ENCODE measurements at regions not wholly inside any gene's neighbourhood (a gene's known extent, or its start where the extent isn't known, plus 50 kb on each side); places are given as distances from the start of the nearest gene placed in this dataset.

DNA sequence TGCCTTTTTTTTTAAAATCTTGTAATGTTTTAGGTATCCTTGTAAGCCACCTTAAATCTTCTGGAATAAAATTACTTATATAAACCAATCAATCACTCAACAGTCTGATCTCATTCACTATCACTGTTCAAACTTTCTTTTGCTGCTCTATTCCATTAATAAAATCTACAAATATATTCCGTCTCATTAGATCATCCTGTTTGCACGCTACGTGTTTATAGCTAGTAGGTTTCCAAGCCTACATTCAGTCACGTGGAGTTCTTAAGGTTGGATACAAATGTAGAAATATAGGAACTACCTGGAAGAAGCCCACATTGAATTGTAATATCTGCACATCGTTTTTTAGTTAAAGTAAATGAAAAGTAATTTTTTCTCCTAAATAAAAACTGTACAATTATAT is 274.8 kb upstream of the CNTN4 start:
- DNase-seq = no peak

DNA sequence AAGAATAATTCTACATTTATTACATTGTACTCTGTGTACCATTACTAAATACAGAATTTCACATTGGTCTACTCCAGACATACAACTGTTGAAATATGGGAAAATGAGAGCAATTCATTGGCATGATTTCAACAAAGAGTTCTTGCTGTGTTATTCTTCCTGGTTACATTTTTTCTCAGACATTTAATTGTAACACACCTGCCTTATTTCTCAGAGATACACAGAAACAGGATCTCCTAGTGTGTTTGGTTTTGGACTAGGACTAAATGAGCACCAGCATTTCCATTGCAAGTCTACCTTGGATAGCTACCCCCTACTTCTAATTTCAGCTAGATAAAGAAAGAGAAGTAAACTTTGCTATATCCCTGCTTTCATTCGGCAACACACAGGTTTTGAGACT is 274.3 kb upstream of the CNTN4 start:
- no peak for DNase-seq

DNA sequence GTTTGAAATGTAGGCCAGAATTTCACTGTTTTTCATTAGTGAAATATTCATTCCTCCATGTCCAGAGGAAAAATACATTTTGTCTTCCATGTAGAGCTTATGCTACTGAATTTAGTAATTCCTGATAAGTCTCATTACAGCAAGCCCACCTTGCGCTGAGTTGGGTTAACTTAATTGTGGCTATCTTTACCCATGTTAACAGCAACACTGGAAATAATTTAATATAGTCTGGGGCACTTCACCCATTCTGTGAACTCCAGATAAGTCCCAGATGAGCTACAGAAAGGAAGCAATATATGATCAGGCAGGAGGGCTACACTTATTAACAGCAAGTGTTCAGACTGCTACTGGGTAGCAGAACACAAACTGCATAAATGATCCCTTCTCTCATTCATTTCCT is 270.1 kb upstream of the CNTN4 start:
- DNase-seq = no peak

DNA sequence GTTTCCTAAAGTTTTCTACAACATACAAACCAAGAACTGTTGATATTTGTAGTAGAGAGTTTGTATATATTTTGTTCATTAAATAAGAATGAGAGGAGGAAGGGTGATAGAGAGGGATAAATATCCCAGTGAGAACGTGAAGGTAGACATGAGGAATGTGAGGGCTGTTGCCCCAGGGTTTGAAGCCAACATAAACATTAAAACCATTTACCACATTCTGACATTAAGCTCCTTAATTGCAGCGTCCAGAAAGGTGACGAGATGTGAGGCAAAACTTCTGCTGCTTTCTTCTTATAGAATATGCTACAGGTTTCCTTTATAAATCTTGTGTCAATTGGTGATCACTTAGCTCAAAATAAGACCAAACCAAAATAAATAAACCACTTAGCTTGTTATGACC is 267.8 kb upstream of the CNTN4 start:
- no peak for DNase-seq

DNA sequence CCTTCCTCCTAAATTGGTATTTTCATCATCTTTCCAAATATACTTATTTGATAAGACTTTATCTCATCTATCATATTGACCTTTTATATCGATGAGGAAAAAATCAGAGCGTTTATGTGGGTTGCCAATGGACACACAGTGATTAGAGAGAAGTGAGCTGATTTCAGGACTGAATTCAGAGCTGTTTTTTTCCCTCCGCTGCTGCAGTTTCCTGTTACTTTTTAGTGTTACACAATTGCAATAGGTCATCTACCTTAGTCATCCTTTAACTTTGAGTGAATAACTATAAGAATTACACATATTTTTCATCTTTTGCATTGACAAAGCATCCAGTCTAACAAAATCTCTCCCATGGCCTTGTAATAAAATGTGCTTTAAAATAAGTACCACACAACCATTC is 266.3 kb upstream of the CNTN4 start:
- DNase-seq = no peak

DNA sequence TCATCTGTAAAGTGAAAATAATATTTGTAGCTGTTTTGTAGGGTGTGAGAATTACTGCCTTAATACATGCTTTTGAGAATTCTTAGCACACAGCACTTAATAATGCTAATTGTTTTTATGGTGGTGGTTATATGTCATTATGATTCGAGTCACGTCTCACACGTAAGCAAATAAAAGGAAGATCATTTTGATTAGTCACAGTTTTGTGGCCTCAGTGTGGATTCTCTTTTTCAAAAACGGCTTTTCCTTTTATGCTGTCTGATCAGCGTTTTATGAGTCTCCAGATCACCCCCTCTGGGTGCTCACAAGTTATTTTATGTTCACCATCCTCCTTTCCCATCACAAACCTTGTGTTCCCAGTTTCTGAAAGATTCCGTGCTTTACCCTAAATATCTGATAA is 255.6 kb upstream of the CNTN4 start:
- DNase-seq = no peak

DNA sequence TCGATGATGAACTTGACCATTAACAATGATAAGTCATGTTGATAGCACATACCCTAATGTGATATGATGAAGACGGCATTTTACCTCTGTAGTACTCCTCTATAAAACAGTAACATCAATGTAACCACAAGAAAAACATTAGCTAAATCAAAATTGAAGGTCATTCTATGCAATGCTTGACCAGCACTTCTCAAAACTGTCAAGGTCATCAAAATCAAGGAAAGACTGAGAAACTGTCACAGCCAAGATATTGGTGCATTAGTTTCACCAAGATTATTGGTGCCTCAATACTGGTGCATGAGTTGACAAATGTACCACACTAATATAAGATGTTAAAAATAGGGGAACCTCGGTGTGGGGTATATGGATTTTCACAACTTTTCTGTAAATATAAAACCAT is 251.1 kb upstream of the CNTN4 start:
- DNase-seq = no peak

DNA sequence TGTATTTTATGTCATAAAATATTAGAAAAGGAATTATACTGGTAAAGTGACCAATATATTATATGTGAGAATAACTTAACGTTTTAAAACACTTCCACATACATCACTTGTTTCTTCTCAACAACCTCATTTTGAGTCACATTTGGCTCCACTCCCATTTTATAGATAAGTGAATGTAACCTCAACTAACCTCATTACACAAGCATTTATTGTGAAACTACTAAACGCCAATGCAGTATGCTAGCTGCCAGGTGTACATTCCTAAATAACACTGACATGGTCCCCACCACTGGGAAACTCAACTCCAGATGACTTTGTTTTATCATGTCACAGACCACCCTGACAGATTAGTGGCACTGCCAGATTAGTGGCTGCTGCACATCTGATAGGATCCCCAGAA is 249.7 kb upstream of the CNTN4 start:
- DNase-seq = no peak

DNA sequence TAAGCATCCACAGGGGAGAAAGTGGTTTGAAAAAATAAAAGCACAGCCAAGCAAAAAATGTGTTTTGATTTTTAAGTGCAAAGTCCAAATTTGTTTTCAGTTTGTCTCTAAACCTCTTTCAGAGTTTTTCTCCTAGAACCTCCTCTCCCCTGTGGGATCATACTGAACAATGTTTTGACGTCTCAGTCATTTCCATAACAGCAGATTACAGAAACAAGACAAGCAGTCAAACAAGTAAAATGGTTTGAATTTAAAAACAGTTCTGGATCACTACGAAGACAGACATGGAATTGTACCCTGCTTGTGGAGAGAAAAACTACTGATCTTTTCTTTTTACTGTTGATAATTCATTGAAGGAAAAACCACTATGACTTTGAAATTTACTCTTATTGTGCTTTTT is 245.7 kb upstream of the CNTN4 start:
- no peak for DNase-seq

DNA sequence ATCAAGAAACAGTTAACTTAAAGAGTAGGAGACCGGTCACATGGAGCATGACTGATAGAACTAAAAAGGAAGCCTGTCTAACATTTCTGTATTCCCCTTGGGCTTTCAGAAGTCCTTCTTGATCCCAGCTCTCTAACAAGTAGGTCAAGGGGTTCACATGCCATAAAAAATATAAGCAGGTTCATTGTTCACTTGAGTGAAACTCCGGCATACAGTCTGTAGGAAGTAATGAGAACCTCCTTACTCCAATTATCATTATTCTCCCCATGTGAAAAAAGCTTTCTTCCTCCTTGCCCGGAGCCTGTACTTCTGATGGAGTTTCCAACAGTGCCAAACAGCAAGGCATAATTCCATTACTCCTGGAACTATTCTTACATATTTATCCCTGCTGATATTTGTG is 242.8 kb upstream of the CNTN4 start:
- no peak for DNase-seq

DNA sequence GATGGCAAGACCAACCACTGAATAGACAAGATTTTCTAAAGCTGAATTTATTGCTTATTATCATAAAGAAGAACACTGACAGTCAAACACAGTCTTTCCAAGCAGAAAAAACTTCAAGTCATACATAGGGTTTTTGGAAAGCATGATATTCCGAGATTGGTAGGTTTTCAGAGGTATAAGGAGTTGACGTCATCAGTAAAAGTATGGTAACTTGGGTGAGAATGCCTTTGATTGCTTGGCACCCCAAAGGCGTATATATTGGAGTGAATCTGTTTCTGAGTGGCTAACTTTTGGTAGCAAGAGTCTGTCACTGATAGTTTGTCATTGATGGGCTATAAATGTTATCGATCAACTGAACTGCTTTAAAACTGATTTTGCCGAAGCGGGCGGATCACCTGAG is 227.9 kb upstream of the CNTN4 start:
- DNase-seq = no peak

DNA sequence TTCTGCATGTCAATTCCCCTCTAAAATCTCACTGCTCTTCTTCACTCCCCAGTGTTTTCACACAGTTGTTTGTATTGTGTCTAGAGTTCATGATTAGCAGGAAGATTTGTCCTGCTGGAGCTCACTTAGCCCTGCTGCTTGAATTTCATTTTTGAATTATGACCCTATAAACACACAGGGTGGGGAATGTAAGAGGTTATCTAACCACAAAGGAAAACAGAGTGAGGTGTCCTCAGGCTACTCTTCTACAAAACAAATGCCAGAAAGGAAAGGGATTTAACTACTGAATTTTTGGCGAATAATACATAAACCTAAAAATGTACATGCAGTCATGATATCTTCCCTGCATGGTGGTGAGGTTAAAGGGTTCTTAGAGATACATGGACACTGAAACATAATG is 215.1 kb upstream of the CNTN4 start:
- DNase-seq = no peak

DNA sequence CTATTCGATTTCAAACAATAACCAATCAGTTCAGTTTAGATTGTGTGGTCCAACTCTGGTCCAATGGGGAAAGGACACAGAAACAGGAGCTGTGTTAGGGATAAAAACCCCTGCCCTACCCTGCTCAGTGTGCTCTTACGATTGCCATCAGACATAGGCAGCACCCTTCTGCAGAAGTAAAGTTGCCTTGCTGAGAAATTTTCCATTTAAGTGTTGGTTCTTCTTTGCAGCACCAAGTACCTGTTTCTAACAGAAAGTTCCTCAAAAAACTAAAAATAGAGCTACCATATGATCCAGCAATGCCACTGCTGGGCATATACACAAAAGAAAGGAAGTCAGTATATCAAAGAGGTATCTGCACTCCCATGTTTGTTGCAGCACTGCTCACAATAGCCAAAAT is 206.2 kb upstream of the CNTN4 start:
- DNase-seq = no peak

DNA sequence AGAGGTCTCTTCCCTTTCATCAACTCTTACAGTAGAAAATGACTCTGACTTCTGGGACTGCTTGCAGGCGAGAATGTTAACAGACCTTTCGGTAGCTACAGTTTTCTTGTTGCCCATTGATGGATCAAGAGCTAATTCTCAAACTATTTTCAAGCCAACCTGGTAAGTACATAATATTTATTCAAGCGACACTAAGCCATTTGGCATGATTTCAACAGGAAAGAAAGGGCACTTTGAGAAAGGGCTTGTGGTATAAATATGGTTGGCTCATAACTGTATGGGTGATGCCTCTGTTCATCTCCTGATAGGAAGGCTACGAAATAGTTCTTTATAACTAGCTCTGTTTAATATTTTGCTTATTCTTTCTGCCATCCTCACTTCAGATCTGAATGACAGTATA is 196.2 kb upstream of the CNTN4 start:
- no peak for DNase-seq

DNA sequence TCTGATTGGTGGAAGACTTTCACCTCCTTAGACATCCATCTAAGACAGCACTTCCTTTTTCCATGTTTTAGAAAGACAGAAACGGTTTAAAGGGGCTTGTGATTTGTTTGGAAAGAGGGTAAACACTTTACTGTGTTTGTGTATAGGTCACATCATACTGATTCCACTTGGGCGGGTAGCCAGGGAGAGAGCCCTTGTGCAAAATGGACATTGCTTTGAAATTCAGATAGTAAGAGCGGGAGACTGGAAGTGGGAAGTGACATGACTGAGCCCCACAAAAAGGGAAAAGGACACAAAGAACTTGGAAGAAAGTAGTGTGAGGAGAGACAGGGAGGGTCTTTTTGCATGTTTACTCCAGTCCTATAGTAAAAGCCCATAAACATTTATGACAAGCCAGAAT is 195.6 kb upstream of the CNTN4 start:
- DNase-seq = no peak

DNA sequence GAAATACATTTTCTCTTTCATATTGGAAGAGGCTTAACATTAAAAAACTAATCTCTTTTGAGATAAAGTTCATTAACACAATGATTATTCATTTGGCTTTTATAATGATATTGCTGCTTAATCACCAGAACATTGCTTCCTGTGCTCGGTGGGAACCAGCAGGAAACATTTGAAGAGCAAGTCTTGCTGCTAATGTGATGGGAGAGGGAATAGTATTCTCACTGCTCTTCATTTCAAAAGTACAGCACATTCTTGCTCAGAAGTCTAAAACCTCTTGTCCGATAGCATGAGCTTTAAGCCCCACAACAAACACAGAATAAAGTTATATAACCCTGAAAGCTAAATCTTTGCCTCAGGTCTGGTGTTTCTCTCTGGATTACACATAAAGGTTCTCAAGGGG is 190.8 kb upstream of the CNTN4 start:
- DNase-seq = no peak

DNA sequence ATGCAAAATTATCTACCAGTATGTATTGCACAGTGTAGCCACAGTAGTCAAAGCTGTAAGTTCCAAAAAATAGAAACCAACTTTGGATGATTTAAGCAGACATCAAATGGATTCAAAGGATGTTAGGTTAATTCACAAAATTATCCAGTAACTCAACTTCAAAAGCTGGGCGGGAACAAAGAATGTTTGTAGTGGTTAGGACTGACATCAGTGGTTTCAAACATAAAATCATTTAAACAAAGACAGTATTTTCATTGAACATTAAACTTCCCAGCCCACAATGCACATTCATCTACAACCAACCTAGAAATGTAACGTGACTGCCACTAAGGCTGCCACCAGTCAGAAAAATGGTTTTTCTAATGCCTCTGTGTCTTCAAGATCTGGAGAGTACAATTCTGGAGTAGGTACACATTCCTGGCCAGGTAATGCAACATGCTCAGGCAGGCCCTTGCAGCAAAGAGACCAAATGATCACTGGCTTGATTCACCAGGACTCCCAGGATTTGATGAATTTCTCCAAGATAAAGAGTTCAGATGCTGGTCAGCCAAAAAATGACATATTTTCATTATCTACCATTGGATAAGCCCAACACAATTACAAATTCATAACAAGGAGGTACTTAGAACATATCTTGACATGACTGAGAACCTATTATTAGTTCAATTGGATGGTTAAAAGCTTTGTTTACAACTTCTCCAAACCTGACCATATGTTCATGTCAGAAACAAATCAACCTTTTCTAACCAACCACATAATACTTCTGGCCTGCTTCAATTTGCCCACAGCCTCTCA is 189.8 kb upstream of the CNTN4 start:
- DNase-seq = no peak

DNA sequence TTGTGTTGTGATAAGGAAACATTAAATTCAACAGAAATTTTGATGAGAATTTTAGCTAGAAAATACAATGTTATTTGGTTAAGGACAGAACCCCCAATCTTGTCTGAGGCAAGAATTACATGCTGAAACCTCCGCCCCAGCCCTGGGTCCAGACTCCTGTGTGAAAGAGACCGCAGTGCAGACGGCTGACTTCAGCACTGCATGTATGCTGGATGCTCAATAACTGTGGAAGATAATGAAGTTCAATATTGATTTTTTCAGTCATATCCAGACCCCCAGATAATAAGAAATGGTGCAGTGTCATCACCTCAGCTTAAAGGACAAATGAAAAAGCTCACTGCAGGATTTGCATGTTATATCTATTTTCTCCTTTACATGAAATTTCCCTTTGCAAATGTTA is 188.3 kb upstream of the CNTN4 start:
- DNase-seq = no peak

DNA sequence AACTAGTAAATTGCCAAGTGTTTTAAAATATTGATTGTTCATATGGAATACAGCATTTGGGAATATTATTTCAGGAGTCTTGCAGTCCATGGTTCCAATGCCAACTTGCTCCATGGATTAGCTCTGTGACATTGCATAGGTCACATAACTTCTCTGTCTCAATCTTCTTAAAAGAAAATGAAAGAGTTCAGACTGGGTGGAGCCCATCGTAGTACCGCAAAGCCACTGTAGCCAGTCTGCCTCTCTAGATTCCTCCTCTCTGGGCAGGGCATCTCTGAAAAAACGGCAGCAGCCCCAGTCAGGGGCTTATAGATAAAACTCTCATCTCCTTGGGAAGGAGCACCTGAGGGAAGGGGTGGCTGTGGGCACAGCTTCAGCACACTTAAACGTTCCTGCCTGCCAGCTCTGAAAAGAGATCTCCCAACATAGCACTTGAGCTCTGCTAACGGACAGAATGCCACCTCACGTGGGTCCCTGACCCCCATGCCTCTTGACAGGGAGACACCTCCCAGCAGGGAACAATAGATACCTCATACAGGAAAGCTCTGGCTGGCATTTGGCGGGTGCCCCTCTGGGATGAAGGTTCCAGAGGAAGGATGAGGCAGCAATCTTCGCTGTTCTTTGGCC is 168.8 kb upstream of the CNTN4 start:
- DNase-seq = no peak

DNA sequence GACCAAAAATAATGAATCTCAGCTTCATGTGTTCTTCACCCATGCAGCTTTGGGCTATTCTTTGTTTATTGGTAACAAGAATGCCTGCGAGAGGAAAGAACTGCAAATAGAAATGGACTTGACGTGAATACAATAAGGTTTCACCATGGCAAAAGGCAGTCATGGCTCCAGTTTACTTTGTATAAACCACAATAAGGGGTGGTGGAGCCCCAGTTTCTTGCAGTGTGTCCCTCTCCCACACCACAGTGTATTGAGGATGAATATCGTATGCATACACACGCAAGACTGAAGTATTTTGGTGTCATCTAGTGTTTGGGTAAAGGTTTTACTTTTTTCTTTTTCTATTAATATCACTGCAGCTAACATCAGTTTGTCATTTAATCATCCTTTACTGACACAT is 159.7 kb upstream of the CNTN4 start:
- no peak for DNase-seq

DNA sequence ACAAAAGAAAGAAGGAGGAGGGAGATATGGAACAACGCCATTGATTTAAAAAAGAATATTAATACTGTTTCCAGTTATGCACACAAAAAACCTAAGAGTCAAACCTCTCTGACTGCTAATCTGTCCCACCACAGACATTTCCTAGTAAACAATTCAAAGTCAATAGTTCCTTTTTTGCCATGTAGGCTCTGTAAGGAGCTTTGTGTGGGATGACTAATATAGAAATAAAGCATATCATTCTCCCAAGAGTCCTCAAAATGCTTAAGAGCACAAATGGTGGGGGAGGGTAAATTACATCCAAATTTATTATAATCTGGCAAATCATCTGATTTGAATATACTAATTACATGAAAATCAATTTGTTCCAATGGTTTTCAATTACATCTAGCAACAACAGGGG is 155.9 kb upstream of the CNTN4 start:
- no peak for DNase-seq

DNA sequence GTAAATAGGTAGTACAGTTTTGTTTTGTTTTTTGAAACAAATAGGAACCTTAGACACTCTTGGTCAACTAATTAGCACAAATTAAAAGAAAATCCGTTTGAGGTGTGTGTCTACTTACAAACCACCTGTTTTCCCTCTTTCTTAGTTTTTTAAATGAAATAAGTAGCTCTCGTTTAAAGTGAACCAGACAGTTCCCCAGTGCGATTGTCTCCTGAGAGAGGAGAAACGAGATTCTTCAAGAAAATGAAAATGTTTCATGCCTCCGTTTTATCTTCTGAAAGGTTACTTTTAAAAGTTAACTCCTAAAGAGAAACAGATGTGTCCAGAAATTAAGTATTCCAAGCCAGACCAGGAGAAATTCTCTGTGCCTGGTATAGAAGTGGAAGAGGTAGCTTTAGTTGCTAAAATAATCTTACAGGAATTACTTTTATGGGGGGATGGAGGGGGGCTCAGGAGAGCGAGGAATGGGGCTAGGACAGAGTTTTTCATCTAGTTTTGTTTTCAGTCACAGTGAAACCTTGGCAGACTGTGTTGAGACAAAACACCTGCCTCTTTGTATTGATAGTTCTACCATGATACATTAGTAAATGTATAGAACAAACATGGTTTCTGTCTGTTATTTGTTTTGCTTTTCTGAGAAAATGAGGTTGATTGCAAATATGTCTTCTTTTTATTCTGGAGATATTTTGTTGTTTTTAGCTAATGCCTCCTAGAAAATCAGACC is 155.1 kb upstream of the CNTN4 start:
- DNase-seq = no peak

DNA sequence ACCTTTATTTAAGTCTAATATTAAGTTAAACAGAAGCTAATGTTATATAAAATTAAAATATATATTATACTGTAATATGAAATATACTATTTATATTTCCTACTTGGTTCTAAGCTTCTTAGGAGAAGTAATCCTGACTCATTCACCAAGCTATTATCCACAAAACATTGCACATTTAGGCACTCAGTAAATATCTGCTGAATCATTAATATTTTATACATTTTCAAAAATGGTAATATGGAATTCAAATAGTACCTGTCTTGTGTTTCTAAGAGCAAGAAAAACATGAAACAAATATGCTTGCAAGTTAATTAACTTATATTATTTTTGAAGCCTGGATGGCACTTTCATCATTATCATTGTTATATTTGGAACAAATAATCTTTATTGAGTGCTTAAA is 153.0 kb upstream of the CNTN4 start:
- DNase-seq = no peak

All from amygdala (tissue), 56 donors.